Keratinocyte (primary cell): ENCODE measurements at regions not wholly inside any gene's neighbourhood (a gene's known extent, or its start where the extent isn't known, plus 50 kb on each side); places are given as distances from the start of the nearest gene placed in this dataset.

Source experiments
- DNase-seq: peaks from one replicate; pipeline ENCODE4 v3.0.0-alpha.2; 2011; ENCODE audit warnings: low read depth, missing footprints, low spot score
- FAIRE-seq: peaks from 2 replicates; lab custom pipeline; 2011; peaks lifted over from hg19 to GRCh38; lab: Jason Lieb, UNC
- H2AFZ ChIP-seq: 2 replicates; pipeline ENCODE4 v1.6.0; 2012; ENCODE audit warnings: low read length, control low read depth, inconsistent platforms; ENCODE audit not compliant: control insufficient read depth
- H3K27ac ChIP-seq: 2 replicates; pipeline ENCODE4 v1.5.1; 2011; ENCODE audit warnings: low read length; ENCODE audit not compliant: control insufficient read depth, insufficient read depth
- H3K27me3 ChIP-seq: 3 replicates; pipeline ENCODE4 v1.6.0; 2011; ENCODE audit warnings: low read length; ENCODE audit not compliant: control insufficient read depth, insufficient read depth; ENCODE audit errors: extremely low read depth
- H3K36me3 ChIP-seq, 2 experiments: 2 replicates in 1 of 2; 3 replicates in 1 of 2; pipeline ENCODE4 v1.5.1; 2011; ENCODE audit warnings: low read length in 2 of 2, mild to moderate bottlenecking in 1 of 2; ENCODE audit not compliant: control insufficient read depth in 2 of 2, insufficient read depth in 2 of 2; ENCODE audit errors: extremely low read depth in 1 of 2
- H3K4me1 ChIP-seq: 3 replicates; pipeline ENCODE4 v1.5.1; 2011; ENCODE audit warnings: low read length; ENCODE audit not compliant: control insufficient read depth, insufficient read depth; ENCODE audit errors: extremely low read depth
- H3K4me2 ChIP-seq: 3 replicates; pipeline ENCODE4 v1.6.0; 2011; ENCODE audit warnings: low read depth, low read length; ENCODE audit not compliant: control insufficient read depth, insufficient read depth; ENCODE audit errors: extremely low read depth
- H3K4me3 ChIP-seq, 3 experiments: fragments of 200-600 bp in 1 of 3; sonication (generic) in 1 of 3; 2 replicates in 2 of 3; 3 replicates in 1 of 3; pipeline ENCODE4 v1.5.1; 2011 to 2016; ENCODE audit warnings: low read length in 3 of 3, mild to moderate bottlenecking in 3 of 3, control low read depth in 2 of 3, inconsistent platforms in 1 of 3, low read depth in 1 of 3, mixed read lengths in 1 of 3, mixed run types in 1 of 3, moderate library complexity in 1 of 3; ENCODE audit not compliant: control insufficient read depth in 2 of 3, insufficient read depth in 2 of 3; ENCODE audit errors: extremely low read depth in 1 of 3
- H3K79me2 ChIP-seq: 2 replicates; pipeline ENCODE4 v1.6.0; 2012; ENCODE audit warnings: low read length; ENCODE audit not compliant: control insufficient read depth, insufficient read depth
- H3K9ac ChIP-seq: 3 replicates; pipeline ENCODE4 v1.6.0; 2011; ENCODE audit warnings: low read length; ENCODE audit not compliant: control insufficient read depth, insufficient read depth; ENCODE audit errors: extremely low read depth
- H3K9me1 ChIP-seq: 3 replicates; pipeline ENCODE4 v1.6.0; 2011; ENCODE audit warnings: low read length; ENCODE audit not compliant: control insufficient read depth, insufficient read depth; ENCODE audit errors: extremely low read depth
- H3K9me3 ChIP-seq: 2 replicates; pipeline ENCODE4 v1.5.1; 2012; ENCODE audit warnings: low read depth, low read length; ENCODE audit not compliant: control insufficient read depth
- H4K20me1 ChIP-seq: 3 replicates; pipeline ENCODE4 v1.6.0; 2011; ENCODE audit warnings: low read length; ENCODE audit not compliant: control insufficient read depth, insufficient read depth; ENCODE audit errors: extremely low read depth
- EZH2 ChIP-seq: IDR thresholded peaks from one replicate; pipeline ENCODE4 v1.6.1; 2012; ENCODE audit warnings: inconsistent platforms, mild to moderate bottlenecking, low read length, moderate library complexity
- dilution Hi-C: fragments of 300-500 bp; cut with MboI; formaldehyde crosslinking; loops from one replicate; pipeline ENCODE4 v1.7.0; 2020; ENCODE audit warnings: low sequenced_read_pairs; ENCODE audit not compliant: extremely low pct_ligation_motif_present
- TF ChIP-seq, protein P1 (sequence below), 3 experiments: IDR thresholded peaks in 1 of 3; conservative IDR thresholded peaks in 1 of 3; optimal IDR thresholded peaks in 1 of 3; 2 replicates in 2 of 3; 3 replicates in 1 of 3; pipeline versions ENCODE3 to v1.5.1; 2011; ENCODE audit warnings: low read length in 3 of 3, mild to moderate bottlenecking in 3 of 3, moderate library complexity in 2 of 3, control low read depth in 1 of 3, inconsistent platforms in 1 of 3; ENCODE audit not compliant: insufficient read depth in 2 of 3; ENCODE audit errors: extremely low read depth in 1 of 3

DNA sequence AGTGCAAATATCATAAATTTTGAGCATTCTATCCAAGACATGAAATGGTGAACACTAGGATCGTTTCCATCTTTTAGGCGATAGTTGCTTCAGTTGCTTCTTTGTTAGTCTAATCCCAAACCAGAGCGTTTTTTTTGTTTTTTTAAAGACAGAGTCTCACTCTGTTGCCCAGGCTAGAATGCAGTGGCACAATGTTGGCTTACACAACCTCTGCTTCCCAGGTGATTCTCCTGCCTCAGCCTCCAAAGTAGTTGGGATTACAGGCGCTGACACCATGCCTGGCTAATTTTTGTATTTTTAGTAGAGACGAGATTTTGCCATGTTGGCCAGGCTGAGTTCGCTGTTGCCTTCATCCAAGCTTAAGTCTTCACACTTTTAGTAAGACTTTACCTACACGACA lies 265.3 kb downstream of the SHQ1 start:
- FAIRE-seq, result no peak
- H3K79me2 ChIP-seq, result no peaks in the 10 kb centered on the region
- no peak overlapping the region for H3K4me3 ChIP-seq
- no peak for TF ChIP-seq EZH2
- TF ChIP-seq, protein P1, sequence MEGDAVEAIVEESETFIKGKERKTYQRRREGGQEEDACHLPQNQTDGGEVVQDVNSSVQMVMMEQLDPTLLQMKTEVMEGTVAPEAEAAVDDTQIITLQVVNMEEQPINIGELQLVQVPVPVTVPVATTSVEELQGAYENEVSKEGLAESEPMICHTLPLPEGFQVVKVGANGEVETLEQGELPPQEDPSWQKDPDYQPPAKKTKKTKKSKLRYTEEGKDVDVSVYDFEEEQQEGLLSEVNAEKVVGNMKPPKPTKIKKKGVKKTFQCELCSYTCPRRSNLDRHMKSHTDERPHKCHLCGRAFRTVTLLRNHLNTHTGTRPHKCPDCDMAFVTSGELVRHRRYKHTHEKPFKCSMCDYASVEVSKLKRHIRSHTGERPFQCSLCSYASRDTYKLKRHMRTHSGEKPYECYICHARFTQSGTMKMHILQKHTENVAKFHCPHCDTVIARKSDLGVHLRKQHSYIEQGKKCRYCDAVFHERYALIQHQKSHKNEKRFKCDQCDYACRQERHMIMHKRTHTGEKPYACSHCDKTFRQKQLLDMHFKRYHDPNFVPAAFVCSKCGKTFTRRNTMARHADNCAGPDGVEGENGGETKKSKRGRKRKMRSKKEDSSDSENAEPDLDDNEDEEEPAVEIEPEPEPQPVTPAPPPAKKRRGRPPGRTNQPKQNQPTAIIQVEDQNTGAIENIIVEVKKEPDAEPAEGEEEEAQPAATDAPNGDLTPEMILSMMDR (optimal IDR thresholded peaks at IDR 0.05 in 1 of 3, IDR thresholded peaks at IDR 0.05 in 1 of 3, conservative IDR thresholded peaks at IDR 0.05 in 1 of 3; ENCODE audit: extremely low read depth in 1 of 3, insufficient read depth in 2 of 3, low read length in 3 of 3), result no peak
- H2AFZ ChIP-seq, result no peak overlapping the region
- no peaks in the 10 kb centered on the region for H3K27me3 ChIP-seq
- no peaks in the 10 kb centered on the region for H3K9me1 ChIP-seq
- no peaks in the 10 kb centered on the region for H3K4me1 ChIP-seq
- H4K20me1 ChIP-seq, result no peaks in the 10 kb centered on the region
- dilution Hi-C loops, result no loop called here
- DNase-seq, result no peak
- no peaks in the 10 kb centered on the region for H3K9me3 ChIP-seq
- H3K9ac ChIP-seq, result no peak overlapping the region
- no peaks in the 10 kb centered on the region for H3K36me3 ChIP-seq
- H3K4me2 ChIP-seq, result no peak overlapping the region
- no peak overlapping the region for H3K27ac ChIP-seq

GRCh38 chr3:72582211-72582878 lies 265.9 kb downstream of the SHQ1 start:
- no peaks in the 10 kb centered on the region for H4K20me1 ChIP-seq
- H3K9me3 ChIP-seq, result no peaks in the 10 kb centered on the region
- H3K4me2 ChIP-seq, result no peak overlapping the region
- no peak overlapping the region for H3K27ac ChIP-seq
- no peaks in the 10 kb centered on the region for H3K9me1 ChIP-seq
- dilution Hi-C loops, result no loop called here
- H3K27me3 ChIP-seq, result no peaks in the 10 kb centered on the region
- DNase-seq (no peak), FAIRE-seq (no peak)
- H3K4me1 ChIP-seq, result no peaks in the 10 kb centered on the region
- H3K9ac ChIP-seq, result no peak overlapping the region
- H2AFZ ChIP-seq, result no peak overlapping the region
- no peak for TF ChIP-seq EZH2
- TF ChIP-seq, protein P1 (optimal IDR thresholded peaks at IDR 0.05 in 1 of 3, IDR thresholded peaks at IDR 0.05 in 1 of 3, conservative IDR thresholded peaks at IDR 0.05 in 1 of 3; ENCODE audit: extremely low read depth in 1 of 3, insufficient read depth in 2 of 3, low read length in 3 of 3), result no peak
- H3K36me3 ChIP-seq, result no peaks in the 10 kb centered on the region
- no peaks in the 10 kb centered on the region for H3K79me2 ChIP-seq
- no peak overlapping the region for H3K4me3 ChIP-seq
